ENCODE measurements at regions not wholly inside any gene's neighbourhood (a gene's known extent, or its start where the extent isn't known, plus 50 kb on each side); places are given as distances from the start of the nearest gene placed in this dataset.
A peak's percentile ranks its signal among the peaks of the same experiment; 100 is the strongest.

- DNase-seq (ENCODE audit: low read depth in 4 of 4, low spot score in 3 of 4): no peak
Measured at GRCh38 chr9:78490231-78490630, 193.3 kb downstream of the PSAT1 start.

GRCh38 chr9:78491402-78491801 is 194.5 kb downstream of the PSAT1 start:
- DNase-seq (ENCODE audit: low read depth in 4 of 4, low spot score in 3 of 4): no peak

- no peak for DNase-seq (ENCODE audit: low read depth in 4 of 4, low spot score in 3 of 4)
Measured at GRCh38 chr9:78493166-78493742, 196.3 kb downstream of the PSAT1 start.

GRCh38 chr9:78502566-78502965 is 205.6 kb downstream of the PSAT1 start:
- DNase-seq (ENCODE audit: low read depth in 4 of 4, low spot score in 3 of 4): no peak

GRCh38 chr9:78505546-78505945 is 208.6 kb downstream of the PSAT1 start:
- no peak for DNase-seq (ENCODE audit: low read depth in 4 of 4, low spot score in 3 of 4)

GRCh38 chr9:78507037-78507436 is 210.1 kb downstream of the PSAT1 start:
- DNase-seq (ENCODE audit: low read depth in 4 of 4, low spot score in 3 of 4): peak in 2 of 4 donors; percentile 5 to 7

GRCh38 chr9:78510035-78510434 is 213.1 kb downstream of the PSAT1 start:
- no peak for DNase-seq (ENCODE audit: low read depth in 4 of 4, low spot score in 3 of 4)

- no peak for DNase-seq (ENCODE audit: low read depth in 4 of 4, low spot score in 3 of 4)
Measured at GRCh38 chr9:78515108-78515507, 218.2 kb downstream of the PSAT1 start.

GRCh38 chr9:78519786-78520185 is 222.9 kb downstream of the PSAT1 start:
- no peak for DNase-seq (ENCODE audit: low read depth in 4 of 4, low spot score in 3 of 4)

GRCh38 chr9:78521680-78522079 is 224.8 kb downstream of the PSAT1 start:
- no peak for DNase-seq (ENCODE audit: low read depth in 4 of 4, low spot score in 3 of 4)

- no peak for DNase-seq (ENCODE audit: low read depth in 4 of 4, low spot score in 3 of 4)
Measured at GRCh38 chr9:78525986-78526560, 229.1 kb downstream of the PSAT1 start.

- DNase-seq (ENCODE audit: low read depth in 4 of 4, low spot score in 3 of 4): no peak
Measured at GRCh38 chr9:78533500-78533899, 236.6 kb downstream of the PSAT1 start.

- no peak for DNase-seq (ENCODE audit: low read depth in 4 of 4, low spot score in 3 of 4)
Measured at GRCh38 chr9:78539188-78539587, 242.3 kb downstream of the PSAT1 start.

- DNase-seq (ENCODE audit: low read depth in 4 of 4, low spot score in 3 of 4): no peak
Measured at GRCh38 chr9:78539904-78540303, 243.0 kb downstream of the PSAT1 start.

GRCh38 chr9:78541868-78542443 is 245.0 kb downstream of the PSAT1 start:
- no peak for DNase-seq (ENCODE audit: low read depth in 4 of 4, low spot score in 3 of 4)

GRCh38 chr9:78542491-78543181 is 245.7 kb downstream of the PSAT1 start:
- no peak for DNase-seq (ENCODE audit: low read depth in 4 of 4, low spot score in 3 of 4)

GRCh38 chr9:78543353-78543752 is 246.4 kb downstream of the PSAT1 start:
- DNase-seq (ENCODE audit: low read depth in 4 of 4, low spot score in 3 of 4): no peak

GRCh38 chr9:78544230-78544629 is 247.3 kb downstream of the PSAT1 start:
- DNase-seq (ENCODE audit: low read depth in 4 of 4, low spot score in 3 of 4): no peak

- no peak for DNase-seq (ENCODE audit: low read depth in 4 of 4, low spot score in 3 of 4)
Measured at GRCh38 chr9:78547831-78548230, 250.9 kb downstream of the PSAT1 start.

- no peak for DNase-seq (ENCODE audit: low read depth in 4 of 4, low spot score in 3 of 4)
Measured at GRCh38 chr9:78548670-78549069, 251.7 kb downstream of the PSAT1 start.

GRCh38 chr9:78549711-78550110 is 252.8 kb downstream of the PSAT1 start:
- DNase-seq (ENCODE audit: low read depth in 4 of 4, low spot score in 3 of 4): no peak

- no peak for DNase-seq (ENCODE audit: low read depth in 4 of 4, low spot score in 3 of 4)
Measured at GRCh38 chr9:78552802-78553201, 255.9 kb downstream of the PSAT1 start.

Measured in left renal pelvis (tissue), 4 donors.